ENCODE measurements at regions not wholly inside any gene's neighbourhood (a gene's known extent, or its start where the extent isn't known, plus 50 kb on each side); places are given as distances from the start of the nearest gene placed in this dataset.

DNA sequence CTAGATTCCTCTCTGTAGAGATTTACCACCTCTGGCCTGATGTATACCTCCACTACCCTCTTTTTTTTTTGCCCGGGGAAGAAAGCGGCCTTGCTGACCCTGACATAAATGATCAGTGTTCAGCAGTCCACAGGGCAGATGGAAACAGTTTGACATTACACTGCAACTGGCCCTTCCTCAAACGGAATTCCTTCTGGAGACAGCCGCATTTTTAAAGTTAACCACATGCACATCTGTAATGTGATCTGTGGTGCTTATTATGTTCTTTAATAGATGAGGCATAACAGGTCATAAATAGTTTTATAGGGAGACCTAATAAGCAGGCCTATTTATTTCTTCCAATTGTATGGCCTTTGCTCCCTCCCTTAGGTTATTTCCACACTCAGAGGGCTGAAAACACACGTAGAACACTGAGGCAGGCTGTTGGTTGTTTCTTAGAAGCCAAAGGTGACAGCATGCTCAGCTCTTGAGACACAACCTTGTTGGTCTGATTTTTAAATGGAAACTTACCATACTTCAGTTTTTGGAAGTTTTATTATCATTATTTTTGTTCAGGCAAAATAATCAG is 84.0 kb upstream of the APC start:
- TF ChIP-seq CTCF (IDR thresholded peaks at IDR 0.05 in 8 of 11, conservative IDR thresholded peaks at IDR 0.05 in 3 of 11), result no peak
- TF ChIP-seq POLR2A (IDR thresholded peaks at IDR 0.05), result no peak

Measured in spleen (tissue), 7 donors.